GM23248 (cell line): ENCODE measurements at regions not wholly inside any gene's neighbourhood (a gene's known extent, or its start where the extent isn't known, plus 50 kb on each side); places are given as distances from the start of the nearest gene placed in this dataset.
"Not testable (repeated sequence)": the region's sequence is repeated elsewhere in the genome, so short reads cannot be mapped to it uniquely, and the experiment has no call there.

Experiments
- DNase-seq: peaks from one replicate; pipeline ENCODE4 v3.0.0-alpha.2; 2015
- H2AFZ ChIP-seq: fragments of 200-600 bp; sonication (generic); 2 replicates; pipeline ENCODE4 v1.6.1; 2016; ENCODE audit warnings: antibody characterized with exemption
- H3F3A ChIP-seq: fragments of 200-600 bp; sonication (generic); 2 replicates; pipeline ENCODE4 v1.6.1; 2016; ENCODE audit warnings: mild to moderate bottlenecking, antibody characterized with exemption, mixed run types; ENCODE audit not compliant: insufficient read depth
- H3K27ac ChIP-seq: fragments of 200-600 bp; sonication (generic); 2 replicates; pipeline ENCODE4 v1.5.1; 2016; ENCODE audit warnings: mild to moderate bottlenecking
- H3K27me3 ChIP-seq: fragments of 200-600 bp; sonication (generic); replicated peaks from 2 replicates; pipeline ENCODE4 v1.6.1; 2016; ENCODE audit warnings: mild to moderate bottlenecking; ENCODE audit not compliant: insufficient read depth
- H3K36me3 ChIP-seq: fragments of 200-600 bp; sonication (generic); 2 replicates; pipeline ENCODE4 v1.6.1; 2016; ENCODE audit warnings: low read depth, mild to moderate bottlenecking
- H3K4me1 ChIP-seq: fragments of 200-600 bp; sonication (generic); 2 replicates; pipeline ENCODE4 v1.6.1; 2016; ENCODE audit warnings: mild to moderate bottlenecking; ENCODE audit not compliant: insufficient read depth
- H3K4me2 ChIP-seq: fragments of 200-600 bp; sonication (generic); one replicate; pipeline ENCODE4 v1.6.1; 2016; ENCODE audit warnings: mild to moderate bottlenecking; ENCODE audit not compliant: unreplicated experiment
- H3K4me3 ChIP-seq: fragments of 200-600 bp; sonication (generic); 2 replicates; pipeline ENCODE4 v1.5.1; 2016; ENCODE audit warnings: mild to moderate bottlenecking
- H3K79me2 ChIP-seq: fragments of 200-600 bp; sonication (generic); 2 replicates; pipeline ENCODE4 v1.6.1; 2016; ENCODE audit warnings: mild to moderate bottlenecking; ENCODE audit not compliant: insufficient read depth
- H3K9ac ChIP-seq: fragments of 200-600 bp; sonication (generic); 2 replicates; pipeline ENCODE4 v1.6.1; 2016; ENCODE audit warnings: mild to moderate bottlenecking
- H3K9me2 ChIP-seq: fragments of 200-600 bp; sonication (generic); 2 replicates; pipeline ENCODE4 v1.6.1; 2016; ENCODE audit warnings: mixed run types, mild to moderate bottlenecking, moderate library complexity; ENCODE audit not compliant: insufficient read depth
- H3K9me3 ChIP-seq: fragments of 200-600 bp; sonication (generic); one replicate; pipeline ENCODE4 v1.6.1; 2017; ENCODE audit warnings: low read depth
- H4K20me1 ChIP-seq: fragments of 200-600 bp; sonication (generic); 2 replicates; pipeline ENCODE4 v1.6.0; 2016; ENCODE audit not compliant: insufficient read depth
- EZH2 ChIP-seq: fragments of 200-600 bp; sonication (generic); IDR thresholded peaks from 2 replicates; pipeline ENCODE4 v1.6.1; 2018; ENCODE audit warnings: antibody characterized with exemption, mild to moderate bottlenecking; ENCODE audit not compliant: insufficient read depth, poor library complexity, severe bottlenecking
- EZH2phosphoT487 ChIP-seq: fragments of 200-600 bp; sonication (generic); IDR thresholded peaks from 2 replicates; pipeline ENCODE4 v1.6.1; 2018; ENCODE audit warnings: antibody characterized with exemption, moderate library complexity, mild to moderate bottlenecking, low read depth; ENCODE audit not compliant: insufficient read depth
- WGBS, 2 experiments: methylation state at CpG; one replicate each; pipeline ENCODE4 v1.1.6; 2015 to 2017; ENCODE audit warnings: low lambda C conversion rate in 2 of 2, low coverage in 1 of 2; ENCODE audit errors: missing lambda C conversion rate in 2 of 2; 5-methylcytosine and 5-hydroxymethylcytosine counted together
- in situ Hi-C: fragments of 300-500 bp; cut with MboI; formaldehyde crosslinking; loops from 2 replicates; pipeline ENCODE4 v1.15.0; 2020

DNA sequence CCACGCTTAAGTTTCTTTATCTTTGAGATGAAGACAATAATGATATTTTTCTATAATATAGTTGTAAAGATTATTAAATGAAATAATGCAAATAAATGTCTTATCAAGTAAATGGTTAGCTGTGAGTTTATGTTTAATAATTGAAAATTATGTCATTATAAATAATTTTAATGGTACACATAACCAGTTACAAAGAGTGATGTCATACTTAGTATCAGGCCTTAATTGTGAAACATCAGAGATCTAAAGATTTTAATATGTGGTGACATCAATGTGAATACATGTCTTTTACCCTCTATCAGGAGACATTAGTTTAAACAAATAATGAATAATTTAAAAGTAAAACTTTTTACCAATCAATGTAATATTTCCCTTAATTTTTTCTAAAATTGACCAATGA lies 63.8 kb upstream of the P2RY1 start:
- no peaks in the 10 kb centered on the region for H3K79me2 ChIP-seq
- no peak for TF ChIP-seq EZH2phosphoT487
- TF ChIP-seq EZH2, result no peak
- H3K36me3 ChIP-seq, result no peaks in the 10 kb centered on the region
- H3K4me1 ChIP-seq, result no peaks in the 10 kb centered on the region
- H3K9ac ChIP-seq, result no peak overlapping the region
- no peaks in the 10 kb centered on the region for H3K9me3 ChIP-seq
- 90 to 100% methylated on average over 1 of the region's 1 CpG for WGBS, 2 experiments
- H3K4me3 ChIP-seq, result no peak overlapping the region
- no peaks in the 10 kb centered on the region for H3K27me3 ChIP-seq
- no peaks in the 10 kb centered on the region for H3K9me2 ChIP-seq
- H3F3A ChIP-seq, result no peaks in the 10 kb centered on the region
- H3K4me2 ChIP-seq, result no peak overlapping the region
- H2AFZ ChIP-seq, result no peak overlapping the region
- H4K20me1 ChIP-seq, result no peaks in the 10 kb centered on the region
- no peak for DNase-seq
- in situ Hi-C loops, result no loop called here
- H3K27ac ChIP-seq, result no peak overlapping the region

- in situ Hi-C loops, result no loop called here
- TF ChIP-seq EZH2 (no peak), EZH2phosphoT487 (no peak)
- 29 to 33% methylated on average over 2 of the region's 2 CpGs for WGBS, 2 experiments
Observed at GRCh38 chr3:152772674-152773225, 62.2 kb upstream of the P2RY1 start.

DNA sequence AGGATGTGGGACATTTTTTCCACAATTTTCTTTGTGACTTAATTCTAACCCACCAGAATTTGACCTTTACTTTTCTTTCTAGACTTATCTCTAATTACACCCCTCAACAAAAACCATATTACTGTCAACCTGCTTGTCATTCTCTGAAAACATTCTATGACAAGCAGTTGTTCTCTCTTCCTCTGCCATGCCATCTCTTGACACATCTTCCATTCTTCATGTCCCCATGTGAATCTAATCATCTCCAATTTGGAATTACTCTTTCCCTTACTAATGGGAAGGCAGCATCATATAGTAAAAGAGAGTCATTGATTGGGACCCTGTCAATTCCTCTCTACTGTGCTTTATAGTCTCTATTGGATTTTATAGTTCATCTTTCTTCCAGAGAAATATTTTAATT lies 61.3 kb upstream of the P2RY1 start:
- no peak overlapping the region for H3K9ac ChIP-seq
- H3F3A ChIP-seq, result no peaks in the 10 kb centered on the region
- H3K4me1 ChIP-seq, result no peaks in the 10 kb centered on the region
- no peak overlapping the region for H3K27ac ChIP-seq
- H4K20me1 ChIP-seq, result no peaks in the 10 kb centered on the region
- in situ Hi-C loops, result no loop called here
- no peaks in the 10 kb centered on the region for H3K9me3 ChIP-seq
- no peaks in the 10 kb centered on the region for H3K9me2 ChIP-seq
- no peak overlapping the region for H2AFZ ChIP-seq
- no peak overlapping the region for H3K4me3 ChIP-seq
- no peaks in the 10 kb centered on the region for H3K27me3 ChIP-seq
- H3K79me2 ChIP-seq, result no peaks in the 10 kb centered on the region
- no peak for TF ChIP-seq EZH2phosphoT487
- TF ChIP-seq EZH2, result no peak
- DNase-seq, result no peak
- no peak overlapping the region for H3K4me2 ChIP-seq
- no peaks in the 10 kb centered on the region for H3K36me3 ChIP-seq

More at GRCh38 chr3:152772674-152773225, 62.2 kb upstream of the P2RY1 start:
- Histone ChIP-seq H3K27ac (no peak overlapping the region), H3K27me3 (no peaks in the 10 kb centered on the region), H3K4me3 (no peak overlapping the region), H3F3A (no peaks in the 10 kb centered on the region), H2AFZ (no peak overlapping the region), H3K79me2 (no peaks in the 10 kb centered on the region), H3K9ac (no peak overlapping the region), H3K4me1 (no peaks in the 10 kb centered on the region), H3K36me3 (no peaks in the 10 kb centered on the region), H3K9me3 (no peaks in the 10 kb centered on the region), H4K20me1 (no peaks in the 10 kb centered on the region), H3K4me2 (no peak overlapping the region), H3K9me2 (no peaks in the 10 kb centered on the region)
- no peak for DNase-seq

DNA sequence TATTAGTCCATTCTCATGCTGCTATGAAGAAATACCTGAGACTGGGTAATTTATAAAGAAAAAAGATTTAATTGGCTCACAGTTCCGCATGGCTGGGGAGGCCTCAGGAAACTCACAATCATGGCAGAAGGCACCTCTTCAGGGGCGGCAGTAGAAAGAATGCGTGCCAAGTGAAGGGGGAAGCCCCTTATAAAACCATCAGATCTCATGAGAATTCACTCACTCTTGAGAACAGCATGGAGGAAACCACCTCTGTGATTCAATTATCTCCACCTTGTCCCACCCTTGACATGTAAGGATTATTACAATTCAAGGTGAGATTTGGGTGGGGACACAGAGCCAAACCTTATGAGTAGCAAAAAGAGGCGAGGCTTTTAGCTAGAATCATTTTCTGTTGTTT lies 60.7 kb upstream of the P2RY1 start:
- DNase-seq, H3K9me2 ChIP-seq, H4K20me1 ChIP-seq, H3F3A ChIP-seq, H3K4me1 ChIP-seq, H3K27ac ChIP-seq, H3K9me3 ChIP-seq, in situ Hi-C loops, H3K4me2 ChIP-seq, H3K4me3 ChIP-seq, H3K9ac ChIP-seq, H2AFZ ChIP-seq, H3K79me2 ChIP-seq, H3K27me3 ChIP-seq, H3K36me3 ChIP-seq: not testable (repeated sequence)
- WGBS, 2 experiments, result 95 to 98% methylated on average over 4 of the region's 4 CpGs

DNA sequence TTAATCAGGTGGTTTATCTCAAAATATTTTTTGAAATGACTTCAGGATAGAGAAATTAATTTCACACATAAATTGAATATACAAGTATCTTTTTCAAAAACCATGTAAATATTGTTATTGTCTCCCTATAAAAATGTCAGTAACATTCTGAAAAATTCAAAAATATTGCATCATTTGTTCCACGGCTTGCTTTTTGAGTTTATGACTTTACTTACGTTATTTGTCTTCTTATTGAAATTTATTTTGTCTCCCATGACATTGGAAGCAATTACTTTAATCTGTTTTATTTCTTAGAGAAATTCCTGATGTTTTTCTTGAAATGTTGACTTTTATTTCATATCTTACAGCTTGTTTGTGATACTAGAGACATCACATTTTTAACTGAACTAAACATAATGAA lies 56.9 kb upstream of the P2RY1 start:
- Histone ChIP-seq H3K4me3 (no peak overlapping the region), H3K4me1 (peaks cover 23% of the 10 kb centered on the region), H3K9me3 (no peaks in the 10 kb centered on the region), H3K9ac (no peak overlapping the region), H3K4me2 (no peak overlapping the region), H3K27ac (no peak overlapping the region), H3F3A (peaks cover 20% of the 10 kb centered on the region), H2AFZ (no peak overlapping the region), H3K9me2 (no peaks in the 10 kb centered on the region), H4K20me1 (no peaks in the 10 kb centered on the region), H3K79me2 (no peaks in the 10 kb centered on the region), H3K36me3 (no peaks in the 10 kb centered on the region), H3K27me3 (no peaks in the 10 kb centered on the region)
- in situ Hi-C loops, result no loop called here
- TF ChIP-seq EZH2, result no peak
- no peak for TF ChIP-seq EZH2phosphoT487
- no peak for DNase-seq
- 55 to 57% methylated on average over 2 of the region's 2 CpGs for WGBS, 2 experiments
